A673 (cell line): ENCODE measurements at regions not wholly inside any gene's neighbourhood (a gene's known extent, or its start where the extent isn't known, plus 50 kb on each side); places are given as distances from the start of the nearest gene placed in this dataset.

Experiments used
- BruUV-seq: library from RNA; stranded (reverse); fragments of 400-500 nt; replicated peaks from 2 replicates; lab custom pipeline; 2021; lab: Mats Ljungman, UMichigan
- CTCF ChIA-PET: fragments of 300-600 bp; sonication (Branson Sonifier 250); formaldehyde crosslinking; loops from one replicate; lab custom pipeline; 2022; ENCODE audit warnings: antibody characterized with exemption; lab: Charles Lee
- POLR2A ChIA-PET: fragments of 300-600 bp; sonication (Branson Sonifier 250); formaldehyde crosslinking; loops from one replicate; lab custom pipeline; 2022; ENCODE audit warnings: antibody characterized with exemption; ENCODE audit not compliant: low non-redundant PET; lab: Charles Lee
- DNase-seq: peaks from one replicate; pipeline ENCODE4 v3.0.0-alpha.2; 2015; ENCODE audit warnings: low spot score
- H3K27ac ChIP-seq: fragments of 200-600 bp; sonication (generic); 2 replicates; pipeline ENCODE4 v1.5.1; 2016; ENCODE audit warnings: mixed run types, low read depth, mild to moderate bottlenecking, mixed read lengths, antibody characterized with exemption, low read length; ENCODE audit not compliant: poor library complexity, severe bottlenecking
- H3K27me3 ChIP-seq: fragments of 200-600 bp; sonication (generic); replicated peaks from 2 replicates; pipeline ENCODE4 v1.6.1; 2017; ENCODE audit warnings: mixed run types, low read depth, mild to moderate bottlenecking, mixed read lengths, antibody characterized with exemption, low read length; ENCODE audit not compliant: insufficient read depth, poor library complexity
- H3K36me3 ChIP-seq: fragments of 200-600 bp; sonication (generic); 2 replicates; pipeline ENCODE4 v1.6.1; 2016; ENCODE audit warnings: mixed run types, mild to moderate bottlenecking, mixed read lengths, antibody characterized with exemption, low read length; ENCODE audit not compliant: insufficient read depth, poor library complexity, severe bottlenecking
- H3K4me1 ChIP-seq: fragments of 200-600 bp; sonication (generic); 2 replicates; pipeline ENCODE4 v1.6.1; 2017; ENCODE audit warnings: mixed run types, mild to moderate bottlenecking, mixed read lengths, antibody characterized with exemption, low read length; ENCODE audit not compliant: insufficient read depth, poor library complexity, severe bottlenecking
- H3K4me3 ChIP-seq: fragments of 200-600 bp; sonication (generic); 2 replicates; pipeline ENCODE4 v1.5.1; 2016; ENCODE audit warnings: low read depth, mixed run types, mild to moderate bottlenecking, mixed read lengths, low read length; ENCODE audit not compliant: poor library complexity, severe bottlenecking
- H3K9me3 ChIP-seq: fragments of 200-600 bp; sonication (generic); 2 replicates; pipeline ENCODE4 v1.6.1; 2016; ENCODE audit warnings: mixed run types, low read depth, mild to moderate bottlenecking, mixed read lengths, antibody characterized with exemption, low read length; ENCODE audit not compliant: poor library complexity, severe bottlenecking
- CTCF ChIP-seq: fragments of 300-800, 200-600 bp; sonication (generic); conservative IDR thresholded peaks from 2 replicates; pipeline ENCODE4 v1.5.1; 2017; ENCODE audit warnings: low read depth, mild to moderate bottlenecking, antibody characterized with exemption, low read length, moderate library complexity, mixed read lengths
- EZH2 ChIP-seq: fragments of 200-600 bp; sonication (generic); IDR thresholded peaks from 2 replicates; pipeline ENCODE4 v1.6.1; 2017; ENCODE audit warnings: borderline replicate concordance, low read depth, mild to moderate bottlenecking, mixed read lengths, antibody characterized with exemption, low read length; ENCODE audit not compliant: poor library complexity, severe bottlenecking
- intact Hi-C: fragments of 100-400 bp; cut with micrococcal nuclease; formaldehyde crosslinking; loops from one replicate; pipeline ENCODE4 v1.10.0; 2022; ENCODE audit not compliant: unreplicated experiment

GRCh38 chr6:71651636-71652035 lies 234.7 kb upstream of the RIMS1 start:
- POLR2A ChIA-PET: no interaction called here
- no peaks in the 10 kb centered on the region for H3K4me1 ChIP-seq
- BruUV-seq: no TSS peak
- intact Hi-C loops: no loop called here
- H3K4me3 ChIP-seq: no peak overlapping the region
- TF ChIP-seq CTCF (no peak), EZH2 (no peak)
- DNase-seq: no peak
- CTCF ChIA-PET: no interaction called here
- H3K27me3 ChIP-seq: no peaks in the 10 kb centered on the region
- no peaks in the 10 kb centered on the region for H3K36me3 ChIP-seq
- H3K27ac ChIP-seq: no peak overlapping the region
- H3K9me3 ChIP-seq: no peaks in the 10 kb centered on the region

- no peak for TF ChIP-seq CTCF
- TF ChIP-seq EZH2: no peak
- Histone ChIP-seq H3K36me3 (no peaks in the 10 kb centered on the region), H3K4me3 (no peak overlapping the region), H3K27ac (no peak overlapping the region), H3K27me3 (no peaks in the 10 kb centered on the region), H3K9me3 (no peaks in the 10 kb centered on the region), H3K4me1 (no peaks in the 10 kb centered on the region)
- ChIA-PET POLR2A (no interaction called here), CTCF (no interaction called here)
- no TSS peak for BruUV-seq
- intact Hi-C loops: no loop called here
- DNase-seq: no peak
Observed at GRCh38 chr6:71656121-71656520, 230.2 kb upstream of the RIMS1 start.

GRCh38 chr6:71665931-71666330 lies 220.4 kb upstream of the RIMS1 start:
- POLR2A ChIA-PET: no interaction called here
- Histone ChIP-seq H3K36me3 (no peaks in the 10 kb centered on the region), H3K9me3 (no peaks in the 10 kb centered on the region), H3K27me3 (no peaks in the 10 kb centered on the region), H3K4me1 (no peaks in the 10 kb centered on the region), H3K27ac (no peak overlapping the region), H3K4me3 (no peak overlapping the region)
- no TSS peak for BruUV-seq
- intact Hi-C loops: no loop called here
- TF ChIP-seq CTCF: no peak
- no peak for TF ChIP-seq EZH2
- CTCF ChIA-PET: no interaction called here
- no peak for DNase-seq
